Lower leg skin (tissue), 3 donors: ENCODE measurements at regions not wholly inside any gene's neighbourhood (a gene's known extent, or its start where the extent isn't known, plus 50 kb on each side); places are given as distances from the start of the nearest gene placed in this dataset.

ENCODE experiments used
- POLR2A ChIP-seq, 2 donors: fragments of 450-650 bp; IDR thresholded peaks; one replicate each; pipeline ENCODE4 v1.6.1; 2016 to 2017; ENCODE audit warnings: antibody characterized with exemption in 2 of 2, mild to moderate bottlenecking in 1 of 2, moderate library complexity in 1 of 2
- TF ChIP-seq, protein P1 (sequence below), 3 donors: fragments of 450-650 bp; IDR thresholded peaks; one replicate each; pipeline ENCODE4 v1.5.1; 2016; ENCODE audit warnings: antibody characterized with exemption in 3 of 3, mild to moderate bottlenecking in 3 of 3, moderate library complexity in 2 of 3

DNA sequence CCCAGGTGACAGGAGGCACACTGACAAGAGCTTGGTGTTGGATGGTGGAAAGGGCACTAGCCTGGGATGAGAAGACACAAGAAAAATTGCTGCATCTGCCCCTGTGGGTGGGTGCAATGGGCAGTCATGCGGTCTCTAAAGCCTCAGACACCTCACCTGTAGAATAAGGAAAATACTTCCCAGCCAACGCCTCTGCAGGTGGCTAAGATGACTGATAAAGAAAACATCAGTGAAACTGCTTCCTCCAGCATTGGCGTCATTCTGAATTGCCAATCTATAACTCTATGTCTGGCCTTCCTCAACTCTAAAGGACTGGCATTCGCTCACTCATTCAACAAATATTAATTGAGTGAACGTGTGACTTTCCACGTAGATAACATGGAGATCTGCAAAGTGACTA, 100.4 kb upstream of the F3 start:
- TF ChIP-seq, protein P1, sequence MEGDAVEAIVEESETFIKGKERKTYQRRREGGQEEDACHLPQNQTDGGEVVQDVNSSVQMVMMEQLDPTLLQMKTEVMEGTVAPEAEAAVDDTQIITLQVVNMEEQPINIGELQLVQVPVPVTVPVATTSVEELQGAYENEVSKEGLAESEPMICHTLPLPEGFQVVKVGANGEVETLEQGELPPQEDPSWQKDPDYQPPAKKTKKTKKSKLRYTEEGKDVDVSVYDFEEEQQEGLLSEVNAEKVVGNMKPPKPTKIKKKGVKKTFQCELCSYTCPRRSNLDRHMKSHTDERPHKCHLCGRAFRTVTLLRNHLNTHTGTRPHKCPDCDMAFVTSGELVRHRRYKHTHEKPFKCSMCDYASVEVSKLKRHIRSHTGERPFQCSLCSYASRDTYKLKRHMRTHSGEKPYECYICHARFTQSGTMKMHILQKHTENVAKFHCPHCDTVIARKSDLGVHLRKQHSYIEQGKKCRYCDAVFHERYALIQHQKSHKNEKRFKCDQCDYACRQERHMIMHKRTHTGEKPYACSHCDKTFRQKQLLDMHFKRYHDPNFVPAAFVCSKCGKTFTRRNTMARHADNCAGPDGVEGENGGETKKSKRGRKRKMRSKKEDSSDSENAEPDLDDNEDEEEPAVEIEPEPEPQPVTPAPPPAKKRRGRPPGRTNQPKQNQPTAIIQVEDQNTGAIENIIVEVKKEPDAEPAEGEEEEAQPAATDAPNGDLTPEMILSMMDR (IDR thresholded peaks at IDR 0.05) = no peak
- no peak for TF ChIP-seq POLR2A (IDR thresholded peaks at IDR 0.05)
